ENCODE measurements at regions not wholly inside any gene's neighbourhood (a gene's known extent, or its start where the extent isn't known, plus 50 kb on each side); places are given as distances from the start of the nearest gene placed in this dataset.

- TF ChIP-seq, protein P1, sequence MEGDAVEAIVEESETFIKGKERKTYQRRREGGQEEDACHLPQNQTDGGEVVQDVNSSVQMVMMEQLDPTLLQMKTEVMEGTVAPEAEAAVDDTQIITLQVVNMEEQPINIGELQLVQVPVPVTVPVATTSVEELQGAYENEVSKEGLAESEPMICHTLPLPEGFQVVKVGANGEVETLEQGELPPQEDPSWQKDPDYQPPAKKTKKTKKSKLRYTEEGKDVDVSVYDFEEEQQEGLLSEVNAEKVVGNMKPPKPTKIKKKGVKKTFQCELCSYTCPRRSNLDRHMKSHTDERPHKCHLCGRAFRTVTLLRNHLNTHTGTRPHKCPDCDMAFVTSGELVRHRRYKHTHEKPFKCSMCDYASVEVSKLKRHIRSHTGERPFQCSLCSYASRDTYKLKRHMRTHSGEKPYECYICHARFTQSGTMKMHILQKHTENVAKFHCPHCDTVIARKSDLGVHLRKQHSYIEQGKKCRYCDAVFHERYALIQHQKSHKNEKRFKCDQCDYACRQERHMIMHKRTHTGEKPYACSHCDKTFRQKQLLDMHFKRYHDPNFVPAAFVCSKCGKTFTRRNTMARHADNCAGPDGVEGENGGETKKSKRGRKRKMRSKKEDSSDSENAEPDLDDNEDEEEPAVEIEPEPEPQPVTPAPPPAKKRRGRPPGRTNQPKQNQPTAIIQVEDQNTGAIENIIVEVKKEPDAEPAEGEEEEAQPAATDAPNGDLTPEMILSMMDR (IDR thresholded peaks at IDR 0.05) = no peak
- no peaks in the 10 kb centered on the region for H3K36me3 ChIP-seq
- H3K27me3 ChIP-seq = no peaks in the 10 kb centered on the region
- intact Hi-C loops (cut with DNase I) = no loop called here
- H3K27ac ChIP-seq = no peak overlapping the region
- H3K4me1 ChIP-seq = no peaks in the 10 kb centered on the region
- no peaks in the 10 kb centered on the region for H3K9me3 ChIP-seq
- no peak for DNase-seq
- H3K4me3 ChIP-seq = no peak overlapping the region
- no peak overlapping the region for H3K9ac ChIP-seq (ENCODE audit: low read depth in 2 of 2, low read length in 2 of 2)
Measured at GRCh38 chr16:26668026-26668425, 398.7 kb upstream of the C16orf82 start.

DNA sequence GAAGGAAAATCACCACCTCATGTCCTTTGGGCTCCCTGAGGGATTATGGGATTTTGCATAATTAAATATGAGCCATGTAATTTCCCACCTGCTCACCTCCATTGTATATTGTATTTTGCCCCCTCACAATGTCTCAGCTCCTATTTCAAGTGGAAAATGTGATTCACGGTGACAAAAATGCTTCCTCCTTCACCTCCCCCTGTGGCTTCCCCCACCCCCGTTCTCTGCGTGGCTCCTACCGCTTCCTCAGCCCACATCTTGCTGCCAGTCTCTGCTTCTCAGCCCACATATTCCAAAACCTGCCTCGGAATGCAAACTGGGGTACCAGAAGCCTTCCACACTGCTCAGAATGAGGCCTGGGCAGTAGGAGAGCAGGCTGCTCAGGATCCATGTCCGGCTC lies 394.5 kb upstream of the C16orf82 start:
- H3K27me3 ChIP-seq = no peaks in the 10 kb centered on the region
- TF ChIP-seq, protein P1 (IDR thresholded peaks at IDR 0.05) = no peak
- no peak overlapping the region for H3K27ac ChIP-seq
- no peaks in the 10 kb centered on the region for H3K4me1 ChIP-seq
- no peaks in the 10 kb centered on the region for H3K9me3 ChIP-seq
- no peaks in the 10 kb centered on the region for H3K36me3 ChIP-seq
- DNase-seq = no peak
- H3K9ac ChIP-seq (ENCODE audit: low read depth in 2 of 2, low read length in 2 of 2) = no peak overlapping the region
- intact Hi-C loops (cut with DNase I) = no loop called here
- no peak overlapping the region for H3K4me3 ChIP-seq

GRCh38 chr16:26673011-26673410 lies 393.7 kb upstream of the C16orf82 start:
- no peaks in the 10 kb centered on the region for H3K36me3 ChIP-seq

GRCh38 chr16:26680671-26681070 lies 386.1 kb upstream of the C16orf82 start:
- Histone ChIP-seq H3K9ac (ENCODE audit: low read depth in 2 of 2, low read length in 2 of 2) (no peak overlapping the region), H3K9me3 (no peaks in the 10 kb centered on the region), H3K4me3 (no peak overlapping the region), H3K4me1 (no peaks in the 10 kb centered on the region), H3K36me3 (no peaks in the 10 kb centered on the region), H3K27ac (no peak overlapping the region), H3K27me3 (no peaks in the 10 kb centered on the region)
- no peak for DNase-seq
- TF ChIP-seq, protein P1 (IDR thresholded peaks at IDR 0.05) = no peak
- intact Hi-C loops (cut with DNase I) = no loop called here

More at GRCh38 chr16:26673011-26673410, 393.7 kb upstream of the C16orf82 start:
- TF ChIP-seq, protein P1 (IDR thresholded peaks at IDR 0.05) = no peak
- Histone ChIP-seq H3K9me3 (no peaks in the 10 kb centered on the region), H3K27ac (no peak overlapping the region), H3K4me3 (no peak overlapping the region), H3K4me1 (no peaks in the 10 kb centered on the region), H3K9ac (ENCODE audit: low read depth in 2 of 2, low read length in 2 of 2) (no peak overlapping the region), H3K27me3 (no peaks in the 10 kb centered on the region)
- DNase-seq = no peak
- intact Hi-C loops (cut with DNase I) = no loop called here

GRCh38 chr16:26688105-26688504 lies 378.6 kb upstream of the C16orf82 start:
- Histone ChIP-seq H3K4me1 (no peaks in the 10 kb centered on the region), H3K9ac (ENCODE audit: low read depth in 2 of 2, low read length in 2 of 2) (no peak overlapping the region), H3K36me3 (no peaks in the 10 kb centered on the region), H3K27ac (no peak overlapping the region), H3K4me3 (no peak overlapping the region), H3K27me3 (no peaks in the 10 kb centered on the region), H3K9me3 (no peaks in the 10 kb centered on the region)
- TF ChIP-seq, protein P1 (IDR thresholded peaks at IDR 0.05) = no peak
- intact Hi-C loops (cut with DNase I) = no loop called here
- no peak for DNase-seq

- no peak overlapping the region for H3K9ac ChIP-seq (ENCODE audit: low read depth in 2 of 2, low read length in 2 of 2)
- no peaks in the 10 kb centered on the region for H3K4me1 ChIP-seq
- no peak overlapping the region for H3K27ac ChIP-seq
- no peak for DNase-seq
- intact Hi-C loops (cut with DNase I) = no loop called here
- H3K36me3 ChIP-seq = no peaks in the 10 kb centered on the region
- H3K27me3 ChIP-seq = no peaks in the 10 kb centered on the region
- H3K4me3 ChIP-seq = no peak overlapping the region
- TF ChIP-seq, protein P1 (IDR thresholded peaks at IDR 0.05) = no peak
- no peaks in the 10 kb centered on the region for H3K9me3 ChIP-seq
Measured at GRCh38 chr16:26688699-26689098, 378.0 kb upstream of the C16orf82 start.
